Nephron (organoid): ENCODE measurements at regions not wholly inside any gene's neighbourhood (a gene's known extent, or its start where the extent isn't known, plus 50 kb on each side); places are given as distances from the start of the nearest gene placed in this dataset.

Experiments
- H3K27ac Mint-ChIP-seq, 3 experiments: 2 replicates each; pipeline ENCODE4 v1.8.0; 2020; ENCODE audit warnings: mixed read lengths in 3 of 3, mild to moderate bottlenecking in 2 of 3, moderate library complexity in 1 of 3
- H3K27me3 Mint-ChIP-seq: 2 replicates; pipeline ENCODE4 v1.8.0; 2021; ENCODE audit warnings: low read depth, mild to moderate bottlenecking, moderate library complexity, mixed read lengths
- H3K36me3 Mint-ChIP-seq: 2 replicates; pipeline ENCODE4 v1.8.0; 2020; ENCODE audit warnings: low read depth, mixed read lengths
- H3K4me1 Mint-ChIP-seq: 2 replicates; pipeline ENCODE4 v1.8.0; 2020; ENCODE audit warnings: mixed read lengths
- H3K4me3 Mint-ChIP-seq, 3 experiments: 2 replicates each; pipeline ENCODE4 v1.8.0; 2020; ENCODE audit warnings: mild to moderate bottlenecking in 3 of 3, mixed read lengths in 3 of 3, moderate library complexity in 2 of 3
- H3K9me3 Mint-ChIP-seq: 2 replicates; pipeline ENCODE4 v1.8.0; 2020; ENCODE audit warnings: mixed read lengths
- CTCF ChIP-seq, 3 experiments: fragments of 200-600 bp; sonication (generic); IDR thresholded peaks; one replicate each; pipeline ENCODE4 v1.5.0; 2021; ENCODE audit warnings: antibody characterized with exemption in 3 of 3; ENCODE audit not compliant: unreplicated experiment in 3 of 3

- Mint-ChIP-seq H3K36me3 (peaks cover 9% of the 10 kb centered on the region), H3K4me3 (no peak overlapping the region), H3K27ac (no peak overlapping the region), H3K9me3 (peaks cover 10% of the 10 kb centered on the region), H3K4me1 (no peaks in the 10 kb centered on the region), H3K27me3 (no peaks in the 10 kb centered on the region)
- no peak for TF ChIP-seq CTCF (IDR thresholded peaks at IDR 0.05; ENCODE audit: unreplicated experiment in 3 of 3)
Observed at GRCh38 chr12:73486256-73486655, 1051.4 kb upstream of the ATXN7L3B start.

GRCh38 chr12:73506611-73507010 lies 1031.0 kb upstream of the ATXN7L3B start:
- H3K27ac Mint-ChIP-seq: no peak overlapping the region

GRCh38 chr12:73514672-73515071 lies 1023.0 kb upstream of the ATXN7L3B start:
- TF ChIP-seq CTCF (IDR thresholded peaks at IDR 0.05; ENCODE audit: unreplicated experiment in 3 of 3): no peak

More at GRCh38 chr12:73506611-73507010, 1031.0 kb upstream of the ATXN7L3B start:
- no peak for TF ChIP-seq CTCF (IDR thresholded peaks at IDR 0.05; ENCODE audit: unreplicated experiment in 3 of 3)
- Mint-ChIP-seq H3K9me3 (peaks cover 17% of the 10 kb centered on the region), H3K4me3 (no peak overlapping the region), H3K36me3 (no peaks in the 10 kb centered on the region), H3K27me3 (no peaks in the 10 kb centered on the region), H3K4me1 (no peaks in the 10 kb centered on the region)

GRCh38 chr12:73517859-73518258 lies 1019.8 kb upstream of the ATXN7L3B start:
- H3K27ac Mint-ChIP-seq: no peak overlapping the region
- H3K36me3 Mint-ChIP-seq: no peaks in the 10 kb centered on the region
- no peaks in the 10 kb centered on the region for H3K4me1 Mint-ChIP-seq
- H3K27me3 Mint-ChIP-seq: no peaks in the 10 kb centered on the region
- TF ChIP-seq CTCF (IDR thresholded peaks at IDR 0.05; ENCODE audit: unreplicated experiment in 3 of 3): no peak
- H3K9me3 Mint-ChIP-seq: peaks cover 7% of the 10 kb centered on the region
- no peak overlapping the region for H3K4me3 Mint-ChIP-seq

More at GRCh38 chr12:73514672-73515071, 1023.0 kb upstream of the ATXN7L3B start:
- H3K9me3 Mint-ChIP-seq: no peaks in the 10 kb centered on the region
- H3K36me3 Mint-ChIP-seq: no peaks in the 10 kb centered on the region
- H3K27ac Mint-ChIP-seq: no peak overlapping the region
- no peaks in the 10 kb centered on the region for H3K27me3 Mint-ChIP-seq
- no peak overlapping the region for H3K4me3 Mint-ChIP-seq
- H3K4me1 Mint-ChIP-seq: no peaks in the 10 kb centered on the region

- H3K27ac Mint-ChIP-seq: no peak overlapping the region
- no peaks in the 10 kb centered on the region for H3K4me1 Mint-ChIP-seq
- no peak overlapping the region for H3K4me3 Mint-ChIP-seq
- no peaks in the 10 kb centered on the region for H3K36me3 Mint-ChIP-seq
- H3K27me3 Mint-ChIP-seq: no peaks in the 10 kb centered on the region
- peaks cover 7% of the 10 kb centered on the region for H3K9me3 Mint-ChIP-seq
- TF ChIP-seq CTCF (IDR thresholded peaks at IDR 0.05; ENCODE audit: unreplicated experiment in 3 of 3): no peak
Observed at GRCh38 chr12:73529231-73529630, 1008.4 kb upstream of the ATXN7L3B start.

GRCh38 chr12:73529954-73530353 lies 1007.7 kb upstream of the ATXN7L3B start:
- Mint-ChIP-seq H3K4me3 (no peak overlapping the region), H3K27me3 (no peaks in the 10 kb centered on the region), H3K27ac (no peak overlapping the region), H3K36me3 (no peaks in the 10 kb centered on the region), H3K9me3 (peaks cover 3% of the 10 kb centered on the region), H3K4me1 (no peaks in the 10 kb centered on the region)
- TF ChIP-seq CTCF (IDR thresholded peaks at IDR 0.05; ENCODE audit: unreplicated experiment in 3 of 3): no peak
